ENCODE measurements at regions not wholly inside any gene's neighbourhood (a gene's known extent, or its start where the extent isn't known, plus 50 kb on each side); places are given as distances from the start of the nearest gene placed in this dataset.
"Not testable (repeated sequence)": the region's sequence is repeated elsewhere in the genome, so short reads cannot be mapped to it uniquely, and the experiment has no call there.

DNA sequence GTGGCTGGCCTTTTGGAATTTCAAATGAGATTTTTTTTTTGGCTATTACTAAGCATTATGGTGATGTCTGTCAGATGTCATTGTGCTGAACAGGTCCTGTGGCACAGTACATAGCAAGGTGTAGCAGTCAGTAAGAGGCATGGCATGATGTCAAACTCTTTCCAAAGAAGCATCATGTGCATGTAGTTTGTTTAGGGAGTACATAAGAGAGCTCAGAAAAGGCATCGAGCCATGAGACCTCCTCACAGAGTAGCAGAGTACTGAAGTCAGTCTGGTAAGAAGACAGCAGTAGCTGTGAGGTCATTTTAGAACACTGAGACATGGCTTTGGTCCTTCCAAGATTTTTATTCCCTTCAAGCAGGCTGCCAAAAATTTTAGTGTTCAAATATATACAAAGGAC, 134.9 kb upstream of the SPRED1 start:
- intact Hi-C loops (cut with micrococcal nuclease) = no loop called here
- peaks cover 6% of the 10 kb centered on the region for H3K9me3 Mint-ChIP-seq (ENCODE audit: unreplicated experiment)
- DNase-seq (ENCODE audit: unreplicated experiment) = no peak
- no peak for TF ChIP-seq CTCF (IDR thresholded peaks at IDR 0.05; ENCODE audit: unreplicated experiment)
- BruUV-seq (replicated peaks) = no TSS peak
- no peaks in the 10 kb centered on the region for H3K4me1 Mint-ChIP-seq (ENCODE audit: insufficient read depth, unreplicated experiment)
- POLR2A ChIA-PET = no interaction called here
- no peak overlapping the region for H3K27ac Mint-ChIP-seq (ENCODE audit: low read depth, unreplicated experiment)
- no peaks in the 10 kb centered on the region for H3K36me3 Mint-ChIP-seq (ENCODE audit: insufficient read depth, unreplicated experiment)
- H3K4me3 Mint-ChIP-seq (ENCODE audit: unreplicated experiment) = no peak overlapping the region
- no peaks in the 10 kb centered on the region for H3K27me3 Mint-ChIP-seq (ENCODE audit: insufficient read depth, unreplicated experiment)
- CTCF ChIA-PET = no interaction called here

- DNase-seq (ENCODE audit: unreplicated experiment); H3K4me1 Mint-ChIP-seq (ENCODE audit: insufficient read depth, unreplicated experiment); intact Hi-C loops (cut with micrococcal nuclease); H3K27ac Mint-ChIP-seq (ENCODE audit: low read depth, unreplicated experiment); H3K36me3 Mint-ChIP-seq (ENCODE audit: insufficient read depth, unreplicated experiment); H3K9me3 Mint-ChIP-seq (ENCODE audit: unreplicated experiment); H3K4me3 Mint-ChIP-seq (ENCODE audit: unreplicated experiment); H3K27me3 Mint-ChIP-seq (ENCODE audit: insufficient read depth, unreplicated experiment); BruUV-seq (replicated peaks); POLR2A ChIA-PET: not testable (repeated sequence)
- CTCF ChIA-PET = interaction anchor here (0.7 kb wide), 1 partner anchor 9 kb away, joined by 3 read pairs; no protein-coding TSS in a partner anchor
These were observed 132.8 kb upstream of the SPRED1 start for GRCh38 chr15:38119865-38120264.

GRCh38 chr15:38127306-38127771, 125.3 kb upstream of the SPRED1 start:
- CTCF ChIA-PET = interaction anchor here (0.8 to 1.0 kb wide), 3 partner anchors 17 to 143 kb away, joined by 3 read pairs; no protein-coding TSS in a partner anchor
- Mint-ChIP-seq H3K4me3 (ENCODE audit: unreplicated experiment) (no peak overlapping the region), H3K36me3 (ENCODE audit: insufficient read depth, unreplicated experiment) (no peaks in the 10 kb centered on the region), H3K9me3 (ENCODE audit: unreplicated experiment) (peaks cover 8% of the 10 kb centered on the region), H3K4me1 (ENCODE audit: insufficient read depth, unreplicated experiment) (peaks cover 29% of the 10 kb centered on the region), H3K27me3 (ENCODE audit: insufficient read depth, unreplicated experiment) (no peaks in the 10 kb centered on the region), H3K27ac (ENCODE audit: low read depth, unreplicated experiment) (no peak overlapping the region)
- POLR2A ChIA-PET = interaction anchor here (0.7 to 4.9 kb wide), 3 partner anchors 90 to 137 kb away, joined by 3 to 64 read pairs (median 13); partner anchors contain the start of gene SPRED1
- DNase-seq (ENCODE audit: unreplicated experiment) = peak; percentile 14
- intact Hi-C loops (cut with micrococcal nuclease) = no loop called here
- BruUV-seq (replicated peaks) = no TSS peak
- no peak for TF ChIP-seq CTCF (IDR thresholded peaks at IDR 0.05; ENCODE audit: unreplicated experiment)

DNA sequence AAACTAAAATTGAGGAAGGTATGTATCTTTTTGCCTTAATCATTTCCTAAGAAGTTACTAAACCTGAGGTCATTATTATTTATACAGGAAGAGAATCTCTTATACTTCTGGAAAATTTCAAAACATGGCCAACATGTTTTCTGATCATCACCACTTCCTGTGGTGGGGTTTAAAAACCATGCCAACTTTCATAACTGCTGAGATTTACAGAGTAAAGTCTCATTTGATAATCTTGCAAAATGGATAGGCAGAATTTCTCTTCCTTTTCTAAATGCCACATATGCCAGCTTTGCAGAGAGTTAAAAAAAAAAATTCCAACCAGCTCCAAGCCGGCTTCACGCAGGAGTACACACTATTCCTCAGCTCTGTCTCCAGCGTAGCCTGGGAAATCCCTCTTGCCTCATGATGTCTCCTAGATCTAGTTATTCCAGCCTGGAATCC, 124.3 kb upstream of the SPRED1 start:
- Mint-ChIP-seq H3K9me3 (ENCODE audit: unreplicated experiment) (no peaks in the 10 kb centered on the region), H3K4me3 (ENCODE audit: unreplicated experiment) (no peak overlapping the region), H3K36me3 (ENCODE audit: insufficient read depth, unreplicated experiment) (no peaks in the 10 kb centered on the region), H3K27ac (ENCODE audit: low read depth, unreplicated experiment) (no peak overlapping the region), H3K27me3 (ENCODE audit: insufficient read depth, unreplicated experiment) (no peaks in the 10 kb centered on the region), H3K4me1 (ENCODE audit: insufficient read depth, unreplicated experiment) (peaks cover 29% of the 10 kb centered on the region)
- ChIA-PET CTCF (interaction anchor here (0.6 to 1.0 kb wide), 4 partner anchors 56 to 326 kb away, joined by 3 to 4 read pairs (median 3); partner anchors contain the start of gene FAM98B), POLR2A (interaction anchor here (1.1 to 4.9 kb wide), 3 partner anchors 15 to 124 kb away, joined by 4 to 64 read pairs (median 13); partner anchors contain the start of gene SPRED1)
- intact Hi-C loops (cut with micrococcal nuclease) = loop anchor here (2.0 kb wide), 1 partner anchor 224 kb away; no protein-coding TSS in a partner anchor
- TF ChIP-seq CTCF (IDR thresholded peaks at IDR 0.05; ENCODE audit: unreplicated experiment) = no peak
- no TSS peak for BruUV-seq (replicated peaks)
- peak; percentile 55 for DNase-seq (ENCODE audit: unreplicated experiment)

All from MCF 10A (cell line).